H1 (cell line): ENCODE measurements at regions not wholly inside any gene's neighbourhood (a gene's known extent, or its start where the extent isn't known, plus 50 kb on each side); places are given as distances from the start of the nearest gene placed in this dataset.

ENCODE experiments used
- CTCF ChIA-PET: fragments of 300-600 bp; sonication (Branson Sonifier 250); formaldehyde crosslinking; loops from one replicate; lab custom pipeline; 2021; ENCODE audit not compliant: partially characterized antibody; lab: Charles Lee
- POLR2A ChIA-PET: fragments of 300-600 bp; sonication (Branson Sonifier 250); formaldehyde crosslinking; loops from one replicate; lab custom pipeline; 2021; ENCODE audit warnings: inconsistent platforms; ENCODE audit not compliant: partially characterized antibody; lab: Charles Lee
- DNase-seq, 2 experiments: peaks; one replicate each; pipeline versions ENCODE4 v3.0.0 to v3.0.0-alpha.2; 2010 to 2022; ENCODE audit warnings: low spot score in 2 of 2, low read depth in 1 of 2, mixed read lengths in 1 of 2
- FAIRE-seq: peaks from 2 replicates; lab custom pipeline; 2011; peaks lifted over from hg19 to GRCh38; lab: Jason Lieb, UNC
- H2AFZ ChIP-seq: 2 replicates; pipeline ENCODE4 v1.8.1; 2012; ENCODE audit warnings: low read length, inconsistent platforms
- H2AK5ac ChIP-seq: 2 replicates; pipeline ENCODE4 v1.6.1; 2013; ENCODE audit warnings: low read depth, low read length
- H2BK120ac ChIP-seq: replicated peaks from 2 replicates; pipeline ENCODE3; 2013; ENCODE audit warnings: low read depth, low read length, inconsistent platforms
- H2BK12ac ChIP-seq: 2 replicates; pipeline ENCODE4 v1.6.1; 2013; ENCODE audit warnings: low read depth, low read length
- H2BK15ac ChIP-seq: 2 replicates; pipeline ENCODE4 v1.6.1; 2013; ENCODE audit warnings: low read length
- H2BK20ac ChIP-seq: 2 replicates; pipeline ENCODE4 v1.6.1; 2013; ENCODE audit warnings: low read length
- H2BK5ac ChIP-seq: 2 replicates; pipeline ENCODE4 v1.6.1; 2013; ENCODE audit warnings: low read depth, low read length
- H3K14ac ChIP-seq: 2 replicates; pipeline ENCODE4 v1.6.1; 2013; ENCODE audit warnings: inconsistent platforms; ENCODE audit not compliant: insufficient read length
- H3K18ac ChIP-seq: 2 replicates; pipeline ENCODE4 v1.6.1; 2013; ENCODE audit warnings: low read length; ENCODE audit errors: extremely low read depth
- H3K23ac ChIP-seq: 2 replicates; pipeline ENCODE4 v1.6.1; 2013; ENCODE audit warnings: inconsistent platforms; ENCODE audit not compliant: insufficient read length
- H3K23me2 ChIP-seq: 2 replicates; pipeline ENCODE4 v1.6.1; 2013; ENCODE audit warnings: low read depth, low read length
- H3K27ac ChIP-seq: 2 replicates; pipeline ENCODE4 v1.6.1; 2011; ENCODE audit warnings: low read depth, low read length, inconsistent platforms
- H3K27me3 ChIP-seq, 4 experiments: replicated peaks in 1 of 4; 1 replicate in 1 of 4; 2 replicates in 3 of 4; pipeline versions ENCODE4 v1.6.1 to v1.8.1; 2011 to 2013; ENCODE audit warnings: low read length in 3 of 4, mild to moderate bottlenecking in 3 of 4, inconsistent platforms in 2 of 4, mixed read lengths in 2 of 4, moderate library complexity in 1 of 4; ENCODE audit not compliant: control insufficient read depth in 3 of 4, insufficient read depth in 3 of 4; ENCODE audit errors: extremely low read depth in 1 of 4
- H3K36me3 ChIP-seq, 4 experiments: 2 replicates each; pipeline versions ENCODE4 v1.6.1 to v1.8.1; 2011 to 2013; ENCODE audit warnings: mild to moderate bottlenecking in 4 of 4, low read length in 3 of 4, moderate library complexity in 2 of 4, control low read depth in 1 of 4, inconsistent platforms in 1 of 4; ENCODE audit not compliant: insufficient read depth in 4 of 4, control insufficient read depth in 2 of 4
- H3K4ac ChIP-seq: replicated peaks from 2 replicates; pipeline ENCODE3; 2013; ENCODE audit warnings: low read length, low read depth, mixed read lengths, inconsistent platforms; ENCODE audit not compliant: insufficient read length
- H3K4me1 ChIP-seq, 4 experiments: replicated peaks in 1 of 4; 1 replicate in 1 of 4; 2 replicates in 3 of 4; pipeline versions ENCODE4 v1.6.1 to v1.8.1; 2011 to 2013; ENCODE audit warnings: low read length in 3 of 4, inconsistent platforms in 2 of 4, mixed read lengths in 1 of 4; ENCODE audit not compliant: insufficient read depth in 4 of 4, control insufficient read depth in 3 of 4
- H3K4me2 ChIP-seq, 2 experiments: 2 replicates each; pipeline versions ENCODE4 v1.6.1 to v1.8.1; 2011 to 2013; ENCODE audit warnings: low read depth in 2 of 2, low read length in 2 of 2, control low read depth in 1 of 2, inconsistent platforms in 1 of 2, mild to moderate bottlenecking in 1 of 2; ENCODE audit not compliant: insufficient read depth in 1 of 2
- H3K4me3 ChIP-seq, 4 experiments: fragments of 200-600, 300-600 bp in 1 of 4; sonication (generic), shearing (Covaris generic), sonication (Bioruptor Twin) in 1 of 4; 2 replicates each; pipeline versions ENCODE4 v1.5.1 to v1.8.1; 2011 to 2016; ENCODE audit warnings: low read length in 4 of 4, low read depth in 3 of 4, control low read depth in 2 of 4, inconsistent platforms in 2 of 4, mild to moderate bottlenecking in 2 of 4, mixed read lengths in 1 of 4, moderate library complexity in 1 of 4; ENCODE audit not compliant: insufficient read depth in 2 of 4; ENCODE audit errors: extremely low read depth in 1 of 4
- H3K56ac ChIP-seq: replicated peaks from 2 replicates; pipeline ENCODE3; 2013; ENCODE audit warnings: low read depth, mild to moderate bottlenecking, mixed read lengths, low read length, inconsistent platforms; ENCODE audit not compliant: insufficient read length
- H3K79me1 ChIP-seq: 2 replicates; pipeline ENCODE4 v1.6.1; 2013; ENCODE audit warnings: low read depth, low read length, control low read depth
- H3K79me2 ChIP-seq, 2 experiments: 2 replicates each; pipeline versions ENCODE4 v1.6.1 to v1.8.1; 2012 to 2013; ENCODE audit warnings: low read length in 2 of 2, mild to moderate bottlenecking in 2 of 2, inconsistent platforms in 1 of 2; ENCODE audit not compliant: insufficient read depth in 2 of 2, control insufficient read depth in 1 of 2
- H3K9ac ChIP-seq, 4 experiments: replicated peaks in 1 of 4; 1 replicate in 1 of 4; 2 replicates in 3 of 4; pipeline versions ENCODE4 v1.6.1 to v1.8.1; 2011 to 2013; ENCODE audit warnings: low read depth in 3 of 4, low read length in 3 of 4, control low read depth in 2 of 4, mild to moderate bottlenecking in 2 of 4, moderate library complexity in 2 of 4, inconsistent platforms in 1 of 4; ENCODE audit errors: extremely low read depth in 1 of 4
- H3K9me3 ChIP-seq, 2 experiments: 2 replicates each; pipeline versions ENCODE4 v1.6.1 to v1.8.1; 2012 to 2013; ENCODE audit warnings: mild to moderate bottlenecking in 2 of 2, moderate library complexity in 2 of 2, control low read depth in 1 of 2, inconsistent platforms in 1 of 2, low read depth in 1 of 2, low read length in 1 of 2, mixed read lengths in 1 of 2; ENCODE audit not compliant: insufficient read depth in 2 of 2
- H4K20me1 ChIP-seq, 2 experiments: replicated peaks in 1 of 2; 2 replicates each; pipeline versions ENCODE3 to v1.8.1; 2011 to 2013; ENCODE audit warnings: inconsistent platforms in 2 of 2, low read length in 2 of 2, mild to moderate bottlenecking in 1 of 2; ENCODE audit not compliant: insufficient read depth in 2 of 2, control insufficient read depth in 1 of 2
- H4K5ac ChIP-seq: 2 replicates; pipeline ENCODE4 v1.6.1; 2013; ENCODE audit warnings: low read length, low read depth, mixed read lengths, inconsistent platforms; ENCODE audit not compliant: insufficient read length
- H4K8ac ChIP-seq: 2 replicates; pipeline ENCODE4 v1.8.0; 2013; ENCODE audit warnings: mild to moderate bottlenecking, moderate library complexity, low read length, inconsistent platforms; ENCODE audit not compliant: insufficient read depth; ENCODE audit errors: extremely low read depth
- H4K91ac ChIP-seq: replicated peaks from 2 replicates; pipeline ENCODE3; 2013; ENCODE audit warnings: low read length, mixed read lengths, inconsistent platforms; ENCODE audit not compliant: insufficient read length
- EGR1 ChIP-seq: IDR thresholded peaks from 2 replicates; pipeline ENCODE4 v1.6.1; 2011; ENCODE audit warnings: low read depth, low read length, borderline replicate concordance
- KDM5A ChIP-seq: fragments of 200-600 bp; IDR thresholded peaks from 2 replicates; pipeline ENCODE4 v1.7.1; 2012; ENCODE audit warnings: mild to moderate bottlenecking, low read length, inconsistent platforms, mixed read lengths
- POLR2A ChIP-seq, 2 experiments: IDR thresholded peaks; 1 replicate in 1 of 2; 2 replicates in 1 of 2; pipeline ENCODE4 v1.6.1; 2011; ENCODE audit warnings: low read depth in 2 of 2, low read length in 2 of 2, mild to moderate bottlenecking in 2 of 2; ENCODE audit errors: control extremely low read depth in 1 of 2
- RFX5 ChIP-seq: IDR thresholded peaks from 2 replicates; pipeline ENCODE4 v1.6.1; 2011; ENCODE audit warnings: low read depth, low read length, improper control_type of control experiment, borderline replicate concordance
- SIN3A ChIP-seq, 2 experiments: IDR thresholded peaks in 1 of 2; conservative IDR thresholded peaks in 1 of 2; 2 replicates each; pipeline ENCODE4 v1.6.1; 2011 to 2012; ENCODE audit warnings: low read length in 2 of 2, improper control_type of control experiment in 1 of 2, low read depth in 1 of 2, mild to moderate bottlenecking in 1 of 2
- SIX5 ChIP-seq: IDR thresholded peaks from 2 replicates; pipeline ENCODE4 v1.6.1; 2011; ENCODE audit warnings: mild to moderate bottlenecking, low read depth, low read length
- TAF1 ChIP-seq: IDR thresholded peaks from 2 replicates; pipeline ENCODE4 v1.6.1; 2011; ENCODE audit warnings: mild to moderate bottlenecking, low read depth, low read length
- TEAD4 ChIP-seq: IDR thresholded peaks from 2 replicates; pipeline ENCODE4 v1.6.1; 2012; ENCODE audit warnings: low read depth, low read length, inconsistent platforms, mixed read lengths
- TF ChIP-seq, protein P1 (sequence below): IDR thresholded peaks from 2 replicates; pipeline ENCODE4 v1.6.1; 2011; ENCODE audit warnings: low read length, improper control_type of control experiment

DNA sequence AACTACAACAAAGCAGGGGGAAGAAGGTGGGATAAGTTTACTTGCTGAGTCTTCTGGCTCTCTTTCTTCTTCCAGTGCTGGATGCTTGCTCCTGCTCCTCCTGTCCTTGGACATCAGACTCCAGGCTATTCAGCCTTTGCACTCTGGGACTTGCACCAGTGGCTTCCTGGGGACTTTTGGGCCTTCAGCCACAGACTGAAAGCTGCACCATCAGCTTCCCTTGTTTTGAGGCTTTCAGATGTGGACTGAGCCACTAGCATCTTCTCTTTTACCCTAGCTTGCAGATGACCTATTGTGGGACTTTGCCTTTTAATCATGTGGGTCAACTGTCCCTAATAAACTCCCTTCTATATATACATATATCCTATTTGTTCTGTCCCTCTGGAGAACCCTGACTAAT is 173.0 kb upstream of the UFM1 start:
- Histone ChIP-seq H3K9me3 (no peaks in the 10 kb centered on the region), H3K79me1 (no peaks in the 10 kb centered on the region), H4K8ac (no peak overlapping the region), H2AK5ac (no peak overlapping the region), H3K23me2 (no peaks in the 10 kb centered on the region), H3K23ac (no peak overlapping the region), H4K5ac (no peak overlapping the region), H3K56ac (no peak overlapping the region), H2AFZ (0 out of 2 replicates have a peak overlapping the region, but pooled peaks have one; percentile 9), H3K9ac (no peak overlapping the region), H2BK120ac (no peak overlapping the region), H3K4me3 (no peak overlapping the region), H3K4ac (no peak overlapping the region), H2BK20ac (no peak overlapping the region), H3K27me3 (no peaks in the 10 kb centered on the region), H4K20me1 (no peaks in the 10 kb centered on the region), H2BK5ac (no peak overlapping the region), H3K36me3 (no peaks in the 10 kb centered on the region; a peak in 1 of 8 replicates), H3K4me2 (no peak overlapping the region), H3K79me2 (no peaks in the 10 kb centered on the region), H4K91ac (no peak overlapping the region), H3K14ac (no peak overlapping the region), H3K27ac (no peak overlapping the region), H3K4me1 (no peaks in the 10 kb centered on the region), H2BK12ac (no peak overlapping the region), H3K18ac (no peak overlapping the region), H2BK15ac (no peak overlapping the region)
- no peak for FAIRE-seq
- POLR2A ChIA-PET, result no interaction called here
- no peak for DNase-seq
- CTCF ChIA-PET, result no interaction called here
- TF ChIP-seq SIX5, result no peak
- TF ChIP-seq RFX5, result no peak
- TF ChIP-seq EGR1, result no peak
- TF ChIP-seq, protein P1, sequence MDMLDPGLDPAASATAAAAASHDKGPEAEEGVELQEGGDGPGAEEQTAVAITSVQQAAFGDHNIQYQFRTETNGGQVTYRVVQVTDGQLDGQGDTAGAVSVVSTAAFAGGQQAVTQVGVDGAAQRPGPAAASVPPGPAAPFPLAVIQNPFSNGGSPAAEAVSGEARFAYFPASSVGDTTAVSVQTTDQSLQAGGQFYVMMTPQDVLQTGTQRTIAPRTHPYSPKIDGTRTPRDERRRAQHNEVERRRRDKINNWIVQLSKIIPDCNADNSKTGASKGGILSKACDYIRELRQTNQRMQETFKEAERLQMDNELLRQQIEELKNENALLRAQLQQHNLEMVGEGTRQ, result no peak
- no peak for TF ChIP-seq POLR2A (IDR thresholded peaks at IDR 0.05; ENCODE audit: control extremely low read depth in 1 of 2, low read depth in 2 of 2, low read length in 2 of 2)
- no peak for TF ChIP-seq SIN3A (conservative IDR thresholded peaks at IDR 0.05 in 1 of 2, IDR thresholded peaks at IDR 0.05 in 1 of 2; ENCODE audit: low read depth in 1 of 2, low read length in 2 of 2)
- no peak for TF ChIP-seq KDM5A
- no peak for TF ChIP-seq TEAD4
- TF ChIP-seq TAF1, result no peak
